Uterus (tissue), 2 donors: ENCODE measurements at regions not wholly inside any gene's neighbourhood (a gene's known extent, or its start where the extent isn't known, plus 50 kb on each side); places are given as distances from the start of the nearest gene placed in this dataset.

Source experiments
- POLR2A ChIP-seq, 2 donors: fragments of 450-650 bp; IDR thresholded peaks; one replicate each; pipeline ENCODE4 v1.6.1; 2016; ENCODE audit warnings: antibody characterized with exemption in 2 of 2, mild to moderate bottlenecking in 1 of 2, moderate library complexity in 1 of 2
- TF ChIP-seq, protein P1 (sequence below), 4 experiments: fragments of 200-600 bp in 2 of 4; fragments of 450-650 bp in 2 of 4; sonication (generic) in 2 of 4; IDR thresholded peaks; one replicate each; pipeline ENCODE4 v1.5.1; 2016 to 2019; ENCODE audit warnings: antibody characterized with exemption in 4 of 4, mild to moderate bottlenecking in 2 of 4, moderate library complexity in 1 of 4

DNA sequence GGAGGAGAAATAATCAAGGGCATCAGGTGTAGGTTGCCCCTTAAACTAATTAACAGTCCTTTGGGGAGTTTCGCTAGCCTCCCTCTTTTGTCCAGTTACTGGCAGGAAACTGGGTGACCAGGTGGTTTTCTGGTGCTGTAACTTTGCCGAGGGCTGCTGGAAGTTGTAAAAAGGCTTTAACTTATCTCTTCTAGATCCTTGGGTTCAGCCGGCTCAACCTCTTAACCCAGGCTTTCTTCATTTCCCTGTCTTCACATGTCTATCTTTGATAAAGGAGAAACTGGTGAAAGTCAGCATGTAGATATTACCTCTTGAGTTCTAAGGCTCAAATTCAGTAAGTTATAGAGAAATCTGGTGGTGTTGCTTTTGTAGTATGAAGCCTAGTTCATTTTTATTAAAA lies 289.7 kb upstream of the NRIP1 start:
- TF ChIP-seq, protein P1, sequence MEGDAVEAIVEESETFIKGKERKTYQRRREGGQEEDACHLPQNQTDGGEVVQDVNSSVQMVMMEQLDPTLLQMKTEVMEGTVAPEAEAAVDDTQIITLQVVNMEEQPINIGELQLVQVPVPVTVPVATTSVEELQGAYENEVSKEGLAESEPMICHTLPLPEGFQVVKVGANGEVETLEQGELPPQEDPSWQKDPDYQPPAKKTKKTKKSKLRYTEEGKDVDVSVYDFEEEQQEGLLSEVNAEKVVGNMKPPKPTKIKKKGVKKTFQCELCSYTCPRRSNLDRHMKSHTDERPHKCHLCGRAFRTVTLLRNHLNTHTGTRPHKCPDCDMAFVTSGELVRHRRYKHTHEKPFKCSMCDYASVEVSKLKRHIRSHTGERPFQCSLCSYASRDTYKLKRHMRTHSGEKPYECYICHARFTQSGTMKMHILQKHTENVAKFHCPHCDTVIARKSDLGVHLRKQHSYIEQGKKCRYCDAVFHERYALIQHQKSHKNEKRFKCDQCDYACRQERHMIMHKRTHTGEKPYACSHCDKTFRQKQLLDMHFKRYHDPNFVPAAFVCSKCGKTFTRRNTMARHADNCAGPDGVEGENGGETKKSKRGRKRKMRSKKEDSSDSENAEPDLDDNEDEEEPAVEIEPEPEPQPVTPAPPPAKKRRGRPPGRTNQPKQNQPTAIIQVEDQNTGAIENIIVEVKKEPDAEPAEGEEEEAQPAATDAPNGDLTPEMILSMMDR (IDR thresholded peaks at IDR 0.05): no peak
- no peak for TF ChIP-seq POLR2A (IDR thresholded peaks at IDR 0.05)
